ENCODE measurements at regions not wholly inside any gene's neighbourhood (a gene's known extent, or its start where the extent isn't known, plus 50 kb on each side); places are given as distances from the start of the nearest gene placed in this dataset.

GRCh38 chr7:96928965-96929364 lies 76.4 kb upstream of the DLX6 start:
- no peak for DNase-seq

DNA sequence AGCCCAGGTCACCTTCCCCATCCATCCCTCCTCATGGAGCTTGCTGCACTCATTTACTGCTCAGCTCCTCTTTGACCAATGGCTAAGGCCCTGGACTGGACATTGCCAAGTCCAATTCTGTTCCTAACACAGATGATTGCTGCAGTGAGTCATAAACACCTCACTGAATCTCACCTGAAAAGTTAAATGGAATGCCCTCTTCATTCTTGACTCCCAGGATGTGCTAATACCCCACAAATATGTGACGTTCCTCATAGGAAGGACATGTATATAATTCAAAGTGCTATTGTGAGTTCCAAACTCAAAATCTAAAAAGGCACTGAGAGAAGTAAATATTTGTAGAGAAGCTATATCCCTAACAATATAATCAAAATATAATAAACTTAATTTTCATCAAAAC lies 73.5 kb upstream of the DLX6 start:
- DNase-seq: no peak

DNA sequence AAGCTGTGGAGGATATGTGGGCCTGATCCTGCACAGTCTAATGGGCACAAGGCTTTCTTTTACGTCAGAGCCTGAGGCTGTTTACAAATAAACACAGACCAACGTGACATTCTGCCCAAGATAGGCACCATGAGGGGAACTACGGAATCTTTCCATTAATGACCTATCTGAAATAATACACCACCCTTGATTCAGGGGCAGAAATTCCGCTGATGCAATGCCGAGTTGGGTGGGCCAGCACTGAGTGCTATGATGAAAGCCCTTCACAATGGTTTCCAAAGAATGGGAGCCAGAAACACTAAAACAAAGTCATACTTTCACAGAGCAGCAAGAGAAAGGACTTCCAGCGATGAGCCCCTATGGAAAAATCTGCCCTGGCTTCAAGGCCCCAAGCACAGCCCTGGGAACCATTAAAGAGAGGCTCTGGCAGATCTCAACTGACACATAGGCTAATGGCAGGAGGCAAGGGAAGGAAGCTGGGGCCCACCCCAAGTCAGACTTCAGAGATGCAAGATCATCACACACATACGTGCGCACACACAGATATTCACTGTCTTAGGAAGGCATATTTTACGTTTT lies 72.2 kb upstream of the DLX6 start:
- no peak for DNase-seq

DNA sequence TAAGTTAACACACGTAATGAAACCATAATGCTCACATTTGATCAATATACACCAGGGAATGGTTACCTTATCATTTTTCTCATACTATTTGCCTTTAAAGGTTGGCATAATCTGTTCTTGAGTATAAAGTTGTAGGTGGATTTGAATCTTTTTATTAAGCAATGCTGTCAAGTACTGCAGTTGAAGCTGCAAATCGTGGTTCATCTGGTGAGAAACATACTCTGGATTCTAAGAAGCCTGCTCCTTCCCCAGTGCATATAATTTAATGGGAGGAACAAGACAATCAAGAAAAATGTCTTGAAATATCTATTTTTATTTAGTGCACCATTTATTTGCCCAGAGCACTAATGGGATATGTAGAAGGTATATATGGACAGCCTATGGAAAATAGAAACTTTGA lies 68.7 kb upstream of the DLX6 start:
- DNase-seq: no peak

DNA sequence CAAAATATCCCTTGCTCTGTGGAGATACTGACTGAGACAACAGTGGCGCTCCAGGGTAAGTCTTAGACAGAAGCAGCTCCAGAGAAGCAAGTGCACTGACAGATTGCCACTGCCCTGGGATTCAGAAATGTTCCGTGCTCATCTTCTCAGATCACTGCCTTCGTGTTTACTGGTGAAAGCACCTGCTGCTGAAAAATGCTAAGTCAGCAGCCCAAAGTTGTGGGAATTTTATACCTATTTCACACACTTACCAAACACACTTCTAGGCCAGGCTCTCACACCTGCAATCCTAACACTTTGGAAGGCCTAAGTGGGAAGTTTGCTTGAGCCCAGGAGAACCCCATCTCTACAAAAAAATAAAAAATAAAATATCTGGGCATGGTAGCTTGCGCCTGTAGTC lies 63.2 kb upstream of the DLX6 start:
- no peak for DNase-seq

GRCh38 chr7:96949766-96950165 lies 55.6 kb upstream of the DLX6 start:
- no peak for DNase-seq

GRCh38 chr7:96952974-96953391 lies 52.4 kb upstream of the DLX6 start:
- no peak for DNase-seq

GRCh38 chr7:96953676-96954513 lies 51.5 kb upstream of the DLX6 start:
- DNase-seq: no peak

All from NK-92 treated with Interleukin-12 subunit alpha and Interleukin-12 subunit beta, amount 100 ng/mL, for 24 hours (cell line).